ENCODE measurements at regions not wholly inside any gene's neighbourhood (a gene's known extent, or its start where the extent isn't known, plus 50 kb on each side); places are given as distances from the start of the nearest gene placed in this dataset.
"Not testable (repeated sequence)": the region's sequence is repeated elsewhere in the genome, so short reads cannot be mapped to it uniquely, and the experiment has no call there.

DNA sequence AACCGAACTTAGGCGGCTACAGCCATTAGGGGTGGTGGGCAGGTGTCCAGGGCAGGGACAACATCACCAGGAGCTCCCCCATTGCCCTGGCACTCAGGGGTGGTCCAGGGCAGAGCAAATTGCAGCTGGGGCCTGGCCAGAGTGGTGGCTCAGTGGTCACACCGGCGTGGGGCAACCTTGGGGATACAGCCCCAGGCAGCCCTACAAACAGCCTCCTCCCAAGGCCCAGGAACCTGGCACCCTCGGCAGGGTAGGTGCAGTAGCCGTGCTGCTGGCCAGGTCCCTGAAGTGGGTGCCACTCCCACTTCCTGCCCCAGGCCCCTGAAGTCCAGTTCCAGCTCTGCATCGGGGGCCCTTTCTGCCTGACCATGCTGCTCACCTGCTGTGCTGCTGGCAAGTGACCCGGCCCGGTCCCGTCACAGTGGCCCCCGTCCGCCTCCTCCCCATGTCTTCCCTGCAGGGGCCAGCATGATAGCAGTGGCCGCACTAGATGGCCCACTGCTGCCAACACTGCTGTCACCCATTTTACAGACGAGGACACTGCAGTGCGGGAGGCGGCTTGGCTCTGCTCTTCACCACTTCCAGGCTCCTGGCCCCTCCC is 712.8 kb downstream of the MATN1 start:
- POLR2A ChIA-PET = no interaction called here
- no peak for DNase-seq
- Mint-ChIP-seq H3K9me3 (no peaks in the 10 kb centered on the region), H3K27me3 (no peaks in the 10 kb centered on the region), H3K4me1 (peaks cover 8% of the 10 kb centered on the region), H3K36me3 (ENCODE audit: low read depth) (no peaks in the 10 kb centered on the region), H3K4me3 (no peak overlapping the region), H3K27ac (no peak overlapping the region)
- CTCF ChIA-PET = no interaction called here

- CTCF ChIA-PET = no interaction called here
- peaks cover 8% of the 10 kb centered on the region for H3K4me1 Mint-ChIP-seq
- H3K9me3 Mint-ChIP-seq = no peaks in the 10 kb centered on the region
- no peak for DNase-seq
- H3K27ac Mint-ChIP-seq = no peak overlapping the region
- H3K36me3 Mint-ChIP-seq (ENCODE audit: low read depth) = no peaks in the 10 kb centered on the region
- no peak overlapping the region for H3K4me3 Mint-ChIP-seq
- POLR2A ChIA-PET = no interaction called here
- no peaks in the 10 kb centered on the region for H3K27me3 Mint-ChIP-seq
These were observed 713.7 kb downstream of the MATN1 start for GRCh38 chr1:30009720-30010119.

- no peaks in the 10 kb centered on the region for H3K9me3 Mint-ChIP-seq
- H3K27ac Mint-ChIP-seq = no peak overlapping the region
- H3K4me3 Mint-ChIP-seq = no peak overlapping the region
- no peak for DNase-seq
- H3K27me3 Mint-ChIP-seq = no peaks in the 10 kb centered on the region
- ChIA-PET CTCF (no interaction called here), POLR2A (no interaction called here)
- no peaks in the 10 kb centered on the region for H3K36me3 Mint-ChIP-seq (ENCODE audit: low read depth)
- H3K4me1 Mint-ChIP-seq = peaks cover 8% of the 10 kb centered on the region
These were observed 714.3 kb downstream of the MATN1 start for GRCh38 chr1:30008998-30009657.

DNA sequence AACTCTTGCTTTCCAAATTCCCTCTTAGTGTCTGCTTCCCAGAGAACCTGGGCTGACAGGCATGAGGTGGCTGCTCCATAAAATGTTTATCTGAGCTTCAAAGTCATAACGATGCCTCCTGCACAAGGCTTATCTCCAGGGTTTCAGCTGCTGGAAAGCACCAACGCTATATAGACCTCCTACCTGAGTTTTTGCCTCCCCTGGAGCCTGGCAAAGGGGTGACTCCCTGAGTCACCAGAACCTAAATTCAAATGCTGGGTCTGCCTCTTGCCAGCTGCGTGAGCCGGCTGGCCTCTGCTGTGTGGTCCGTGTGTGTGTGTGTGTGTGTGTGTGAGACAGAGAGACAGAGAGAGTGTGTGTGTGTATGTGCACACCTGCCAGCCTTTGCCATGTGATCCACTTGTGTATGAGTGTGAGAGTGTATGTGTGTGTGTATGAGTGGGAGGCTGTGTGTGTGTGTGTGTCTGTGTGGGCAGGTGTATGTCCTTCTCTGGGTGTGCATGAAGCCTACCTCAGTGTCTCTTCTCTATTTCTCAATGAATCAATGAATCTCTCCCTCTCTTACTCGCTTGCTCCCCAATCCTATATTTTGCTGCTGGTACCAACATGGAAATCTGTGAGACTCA is 714.9 kb downstream of the MATN1 start:
- no peaks in the 10 kb centered on the region for H3K36me3 Mint-ChIP-seq (ENCODE audit: low read depth)
- peaks cover 8% of the 10 kb centered on the region for H3K4me1 Mint-ChIP-seq
- ChIA-PET CTCF (no interaction called here), POLR2A (no interaction called here)
- DNase-seq = no peak
- no peaks in the 10 kb centered on the region for H3K9me3 Mint-ChIP-seq
- H3K27ac Mint-ChIP-seq = no peak overlapping the region
- no peak overlapping the region for H3K4me3 Mint-ChIP-seq
- H3K27me3 Mint-ChIP-seq = no peaks in the 10 kb centered on the region

GRCh38 chr1:30005972-30006619 is 717.3 kb downstream of the MATN1 start:
- H3K4me3 Mint-ChIP-seq = no peak overlapping the region
- H3K36me3 Mint-ChIP-seq (ENCODE audit: low read depth) = no peaks in the 10 kb centered on the region
- H3K27ac Mint-ChIP-seq = no peak overlapping the region
- no peaks in the 10 kb centered on the region for H3K4me1 Mint-ChIP-seq
- ChIA-PET POLR2A (no interaction called here), CTCF (no interaction called here)
- H3K27me3 Mint-ChIP-seq = no peaks in the 10 kb centered on the region
- H3K9me3 Mint-ChIP-seq = no peaks in the 10 kb centered on the region
- no peak for DNase-seq

DNA sequence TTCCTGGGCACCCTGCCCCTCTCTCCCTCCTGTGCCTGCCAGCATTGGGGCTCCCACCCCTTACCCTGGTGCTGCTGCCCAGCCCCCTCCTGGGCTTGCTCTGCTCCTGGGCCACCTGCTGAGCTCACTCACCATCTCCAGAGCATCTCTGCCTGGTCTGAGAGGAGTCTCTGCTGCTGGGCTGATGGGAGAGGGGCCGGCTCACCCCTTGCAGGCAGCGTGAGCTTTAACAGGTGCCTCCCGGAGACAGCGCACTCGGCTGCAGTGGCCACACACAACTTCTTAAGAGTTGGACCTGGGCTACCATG is 721.7 kb downstream of the MATN1 start:
- Mint-ChIP-seq H3K9me3 (no peaks in the 10 kb centered on the region), H3K27me3 (no peaks in the 10 kb centered on the region), H3K36me3 (ENCODE audit: low read depth) (no peaks in the 10 kb centered on the region), H3K4me1 (no peaks in the 10 kb centered on the region), H3K4me3 (no peak overlapping the region), H3K27ac (no peak overlapping the region)
- CTCF ChIA-PET = no interaction called here
- no peak for DNase-seq
- POLR2A ChIA-PET = no interaction called here

DNA sequence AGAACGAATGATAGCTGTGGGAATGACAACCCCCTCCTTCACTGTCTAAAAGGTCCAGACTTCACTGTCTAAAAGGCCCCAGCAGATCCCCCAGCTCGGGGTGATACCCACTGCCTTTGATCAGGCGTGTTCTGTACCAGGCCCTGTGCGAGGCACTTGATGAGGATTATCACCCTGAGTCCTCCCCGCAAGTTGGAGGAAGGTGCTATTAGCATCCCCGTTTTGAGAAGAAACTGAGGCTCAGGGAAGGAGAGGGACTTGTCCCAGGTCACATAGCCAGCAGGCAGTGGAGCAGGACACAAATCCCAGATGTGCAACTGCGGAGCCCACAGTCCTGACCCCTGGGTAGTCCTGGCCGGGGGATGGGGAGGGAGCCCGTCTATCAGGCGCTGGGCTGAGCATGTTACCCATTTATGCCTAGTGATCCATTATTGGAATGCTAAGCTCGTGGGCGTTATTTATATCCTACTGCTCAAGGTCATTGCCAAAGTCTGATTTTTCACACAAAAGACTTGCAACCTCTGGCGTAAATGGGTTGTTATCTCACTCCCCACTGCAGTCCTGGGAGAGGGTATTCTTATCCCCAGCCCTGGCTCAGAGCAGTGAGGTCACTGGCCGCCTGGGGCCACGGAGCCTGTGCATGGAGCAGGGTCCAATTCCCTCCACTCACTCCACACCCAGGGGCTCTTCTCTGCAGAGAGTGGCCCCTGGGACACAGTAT is 722.2 kb downstream of the MATN1 start:
- Mint-ChIP-seq H3K36me3 (ENCODE audit: low read depth) (no peaks in the 10 kb centered on the region), H3K4me1 (no peaks in the 10 kb centered on the region), H3K9me3 (no peaks in the 10 kb centered on the region), H3K4me3 (no peak overlapping the region), H3K27ac (no peak overlapping the region), H3K27me3 (no peaks in the 10 kb centered on the region)
- ChIA-PET POLR2A (no interaction called here), CTCF (no interaction called here)
- no peak for DNase-seq

- Mint-ChIP-seq H3K27ac (no peak overlapping the region), H3K27me3 (no peaks in the 10 kb centered on the region), H3K4me1 (no peaks in the 10 kb centered on the region), H3K36me3 (ENCODE audit: low read depth) (no peaks in the 10 kb centered on the region), H3K9me3 (no peaks in the 10 kb centered on the region), H3K4me3 (no peak overlapping the region)
- CTCF ChIA-PET = no interaction called here
- POLR2A ChIA-PET = no interaction called here
- no peak for DNase-seq
These were observed 723.1 kb downstream of the MATN1 start for GRCh38 chr1:30000266-30000665.

DNA sequence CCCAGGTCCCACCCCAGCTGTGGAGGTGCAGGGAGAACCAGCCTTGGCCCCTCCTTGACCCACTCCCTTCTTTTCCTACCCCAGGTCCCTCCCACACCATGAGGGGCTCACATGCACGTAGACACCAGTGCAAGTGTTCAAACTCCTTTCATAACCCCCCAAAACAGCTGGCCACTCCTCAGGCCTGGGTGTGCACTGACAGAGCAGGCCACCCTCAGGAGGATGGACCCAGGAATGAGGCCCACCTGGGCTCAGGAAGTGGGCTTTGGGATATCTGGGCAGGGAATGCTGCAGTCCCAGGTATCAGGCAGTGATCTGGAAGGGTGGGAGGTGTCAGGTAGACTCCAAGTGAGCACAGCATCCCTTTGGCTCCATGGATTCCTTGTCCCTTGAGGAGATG is 723.8 kb downstream of the MATN1 start:
- Mint-ChIP-seq H3K9me3 (peaks cover 5% of the 10 kb centered on the region), H3K27ac (no peak overlapping the region), H3K4me3 (no peak overlapping the region), H3K27me3 (no peaks in the 10 kb centered on the region), H3K36me3 (ENCODE audit: low read depth) (no peaks in the 10 kb centered on the region), H3K4me1 (no peaks in the 10 kb centered on the region)
- ChIA-PET CTCF (no interaction called here), POLR2A (no interaction called here)
- DNase-seq = no peak

- Mint-ChIP-seq H3K36me3 (ENCODE audit: low read depth) (no peaks in the 10 kb centered on the region), H3K4me3 (no peak overlapping the region), H3K27ac (no peak overlapping the region), H3K27me3 (no peaks in the 10 kb centered on the region), H3K9me3 (peaks cover 6% of the 10 kb centered on the region), H3K4me1 (no peaks in the 10 kb centered on the region)
- ChIA-PET CTCF (no interaction called here), POLR2A (no interaction called here)
- DNase-seq = no peak
These were observed 724.7 kb downstream of the MATN1 start for GRCh38 chr1:29998686-29999085.

- peaks cover 14% of the 10 kb centered on the region for H3K9me3 Mint-ChIP-seq
- DNase-seq; H3K27me3 Mint-ChIP-seq; CTCF ChIA-PET; H3K27ac Mint-ChIP-seq; POLR2A ChIA-PET; H3K36me3 Mint-ChIP-seq (ENCODE audit: low read depth); H3K4me1 Mint-ChIP-seq; H3K4me3 Mint-ChIP-seq: not testable (repeated sequence)
These were observed 725.6 kb downstream of the MATN1 start for GRCh38 chr1:29997818-29998217.

- H3K9me3 Mint-ChIP-seq = peaks cover 15% of the 10 kb centered on the region
- ChIA-PET POLR2A (no interaction called here), CTCF (no interaction called here)
- peaks cover 2% of the 10 kb centered on the region for H3K4me1 Mint-ChIP-seq
- H3K4me3 Mint-ChIP-seq = no peak overlapping the region
- H3K27ac Mint-ChIP-seq = no peak overlapping the region
- no peaks in the 10 kb centered on the region for H3K36me3 Mint-ChIP-seq (ENCODE audit: low read depth)
- no peak for DNase-seq
- H3K27me3 Mint-ChIP-seq = no peaks in the 10 kb centered on the region
These were observed 729.4 kb downstream of the MATN1 start for GRCh38 chr1:29993950-29994349.

- POLR2A ChIA-PET = no interaction called here
- Mint-ChIP-seq H3K4me1 (peaks cover 2% of the 10 kb centered on the region), H3K27me3 (no peaks in the 10 kb centered on the region), H3K9me3 (peaks cover 15% of the 10 kb centered on the region), H3K36me3 (ENCODE audit: low read depth) (no peaks in the 10 kb centered on the region), H3K27ac (no peak overlapping the region), H3K4me3 (no peak overlapping the region)
- CTCF ChIA-PET = no interaction called here
- DNase-seq = no peak
These were observed 731.6 kb downstream of the MATN1 start for GRCh38 chr1:29991815-29992214.
